ENCODE measurements at regions not wholly inside any gene's neighbourhood (a gene's known extent, or its start where the extent isn't known, plus 50 kb on each side); places are given as distances from the start of the nearest gene placed in this dataset.

- DNase-seq (ENCODE audit: low spot score), result no peak
These were observed 66.6 kb upstream of the TAF11L2 start for GRCh38 chr5:17431272-17432050.

GRCh38 chr5:17432569-17432968 lies 65.5 kb upstream of the TAF11L2 start:
- no peak for DNase-seq (ENCODE audit: low spot score)

DNA sequence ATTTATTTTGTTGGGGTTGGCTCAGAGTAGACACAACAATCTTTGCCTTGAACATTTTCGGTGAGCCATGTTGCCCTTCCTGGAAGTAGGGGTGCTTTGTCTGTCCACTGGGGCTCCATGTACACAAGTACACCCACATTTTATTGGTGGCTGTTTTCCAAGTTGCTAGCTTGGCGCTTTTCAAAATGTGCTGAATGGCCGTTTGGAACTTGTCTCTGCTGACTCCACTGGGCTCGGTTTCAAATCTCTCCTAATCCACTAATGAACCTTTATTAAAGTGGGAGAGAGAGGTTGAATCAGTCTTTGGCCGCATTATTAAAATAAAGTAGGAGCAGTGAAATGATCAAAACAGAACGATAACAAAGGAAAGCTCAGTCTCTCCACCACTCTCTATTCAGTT lies 64.6 kb upstream of the TAF11L2 start:
- no peak for DNase-seq (ENCODE audit: low spot score)

DNA sequence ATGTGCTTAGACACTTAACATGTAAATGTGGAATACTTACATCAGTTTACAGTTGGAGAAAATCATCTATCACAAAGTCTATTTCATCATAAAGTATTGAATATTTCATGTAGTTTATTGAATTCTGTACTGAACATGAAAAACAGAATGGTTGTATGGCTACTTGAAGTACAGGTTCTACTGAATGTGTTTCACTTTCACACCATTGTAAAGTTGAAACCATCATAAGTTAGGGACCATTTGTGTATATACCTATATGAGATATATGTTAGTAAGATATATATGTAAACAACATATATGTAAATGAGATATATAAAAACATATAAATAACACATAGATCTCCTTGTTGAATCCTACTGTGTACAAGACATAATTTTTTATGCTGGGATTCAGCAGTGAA lies 63.0 kb upstream of the TAF11L2 start:
- DNase-seq (ENCODE audit: low spot score), result no peak

DNA sequence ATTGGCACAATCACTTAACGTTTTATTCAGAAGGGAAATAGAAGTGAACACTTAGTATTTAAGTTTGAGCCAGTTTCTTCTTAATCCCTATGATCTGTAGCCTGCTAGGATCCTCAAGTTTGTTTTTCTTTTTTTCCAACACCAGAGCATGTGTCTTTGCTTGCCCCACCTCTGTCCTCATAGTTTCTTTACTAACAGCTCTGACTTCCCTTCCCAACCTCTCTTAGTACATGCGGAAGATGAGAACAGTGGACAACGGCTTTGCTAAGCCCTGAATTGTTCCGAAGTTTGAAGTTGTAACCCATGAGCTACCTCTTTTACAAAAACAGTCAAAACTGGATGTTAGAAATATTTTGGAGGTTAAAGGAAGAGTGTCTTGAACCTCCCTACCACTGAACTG lies 61.7 kb upstream of the TAF11L2 start:
- DNase-seq (ENCODE audit: low spot score), result no peak

DNA sequence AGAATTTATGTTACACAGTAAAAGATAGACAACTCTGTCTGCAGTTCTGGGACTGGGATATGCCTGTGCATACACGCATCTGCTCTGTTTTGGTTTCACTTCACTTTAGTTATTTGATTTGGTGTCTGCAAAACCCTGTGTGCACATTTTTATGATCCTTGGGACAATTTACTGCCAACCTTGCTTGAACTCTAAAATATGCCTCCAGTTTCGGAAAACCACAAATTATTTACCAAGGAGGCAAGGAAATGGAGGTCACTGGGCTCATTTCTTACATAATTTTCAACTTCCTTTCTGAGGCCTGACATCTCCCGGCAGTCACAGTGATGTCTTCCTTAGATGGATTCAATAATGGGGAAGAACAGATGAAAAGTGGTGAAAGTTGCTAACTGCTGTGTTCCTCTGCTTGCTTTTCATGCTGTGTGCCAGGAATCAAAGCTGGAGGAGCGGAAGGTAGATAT lies 61.2 kb upstream of the TAF11L2 start:
- peak; percentile 26 for DNase-seq (ENCODE audit: low spot score)

GRCh38 chr5:17438027-17438426 lies 60.0 kb upstream of the TAF11L2 start:
- DNase-seq (ENCODE audit: low spot score), result no peak

DNA sequence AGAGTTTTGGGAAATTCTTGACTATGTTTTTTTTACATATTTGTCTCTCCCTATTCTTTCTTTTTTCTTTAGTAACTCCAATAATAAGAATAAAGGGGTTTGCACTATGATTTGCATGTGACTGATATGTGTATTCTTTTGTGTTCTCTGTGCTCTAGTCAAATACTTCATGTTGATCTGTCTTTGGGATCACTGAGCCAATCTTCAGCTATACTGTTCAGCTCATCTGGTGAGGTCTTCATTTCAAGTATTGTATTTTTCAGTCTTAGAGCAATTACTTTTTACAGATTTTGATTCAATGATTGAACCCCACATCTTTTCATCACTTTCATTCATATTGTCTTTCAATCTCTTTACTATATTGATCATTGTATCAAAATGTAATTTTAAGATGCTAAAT lies 58.1 kb upstream of the TAF11L2 start:
- no peak for DNase-seq (ENCODE audit: low spot score)

DNA sequence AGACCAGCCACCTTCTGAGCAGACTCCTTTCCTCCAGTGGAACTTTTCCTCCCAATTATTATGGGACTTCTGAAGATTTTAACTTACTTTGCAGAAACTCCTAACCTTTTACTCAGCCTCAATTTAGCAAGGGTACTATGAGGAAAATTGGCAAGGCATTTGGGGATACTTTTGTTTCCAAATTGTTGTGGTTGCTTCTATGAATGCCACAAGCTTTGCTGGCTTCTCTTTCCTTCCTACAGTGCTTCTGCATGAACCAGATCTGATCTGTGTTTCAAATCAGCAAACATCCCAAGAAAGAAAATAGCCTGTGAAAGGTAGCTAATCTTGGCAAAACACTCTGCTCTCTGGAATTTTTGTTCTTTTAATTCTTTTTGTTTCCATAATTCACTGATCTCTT lies 57.3 kb upstream of the TAF11L2 start:
- DNase-seq (ENCODE audit: low spot score), result no peak

GRCh38 chr5:17441351-17441750 lies 56.7 kb upstream of the TAF11L2 start:
- no peak for DNase-seq (ENCODE audit: low spot score)

GRCh38 chr5:17443333-17444130 lies 54.5 kb upstream of the TAF11L2 start:
- no peak for DNase-seq (ENCODE audit: low spot score)

DNA sequence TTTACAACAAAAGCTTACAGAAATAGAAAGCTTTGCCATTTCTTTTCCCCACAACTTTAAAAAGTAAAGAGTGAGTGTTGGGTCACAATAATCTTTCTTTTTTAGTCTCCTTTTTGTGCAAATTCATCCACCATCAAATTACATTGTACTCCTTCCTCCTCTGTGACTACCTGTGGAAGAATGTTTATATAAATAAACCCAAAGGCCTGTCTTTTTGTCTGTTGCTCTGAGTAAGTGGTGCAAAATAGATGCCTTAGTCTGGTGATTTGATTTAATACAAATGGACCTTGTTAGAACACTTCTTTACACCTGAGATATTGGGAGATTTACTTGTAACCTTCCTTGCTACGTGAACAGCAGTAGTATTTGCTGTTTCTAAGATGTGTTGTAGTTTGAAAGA lies 53.5 kb upstream of the TAF11L2 start:
- DNase-seq (ENCODE audit: low spot score), result no peak

- no peak for DNase-seq (ENCODE audit: low spot score)
These were observed 52.8 kb upstream of the TAF11L2 start for GRCh38 chr5:17445185-17445584.
